ENCODE measurements at regions not wholly inside any gene's neighbourhood (a gene's known extent, or its start where the extent isn't known, plus 50 kb on each side); places are given as distances from the start of the nearest gene placed in this dataset.

- Histone ChIP-seq H3K27me3 (ENCODE audit: insufficient read depth, low read length, poor library complexity, severe bottlenecking) (no peaks in the 10 kb centered on the region), H3K9me3 (ENCODE audit: insufficient read depth, low read depth, low read length) (no peaks in the 10 kb centered on the region), H3K36me3 (ENCODE audit: insufficient read depth, low read length) (no peaks in the 10 kb centered on the region), H3K9ac (ENCODE audit: low read depth, low read length, poor library complexity, severe bottlenecking) (no peak overlapping the region), H3K4me2 (ENCODE audit: low read depth, low read length, poor library complexity, severe bottlenecking) (no peak overlapping the region), H4K20me1 (ENCODE audit: insufficient read depth, low read length, poor library complexity, severe bottlenecking) (no peaks in the 10 kb centered on the region), H3K79me2 (ENCODE audit: insufficient read depth, low read length) (no peaks in the 10 kb centered on the region), H3F3A (ENCODE audit: low read depth) (no peaks in the 10 kb centered on the region), H3K9me2 (replicated peaks; ENCODE audit: low read depth, low read length) (no peaks in the 10 kb centered on the region), H2AFZ (ENCODE audit: low read length) (no peak overlapping the region), H3K4me3 (ENCODE audit: low read length, poor library complexity, severe bottlenecking) (no peak overlapping the region), H3K4me1 (ENCODE audit: insufficient read depth, low read length, poor library complexity, severe bottlenecking) (peaks cover 23% of the 10 kb centered on the region)
- TF ChIP-seq EZH2phosphoT487 (IDR thresholded peaks at IDR 0.05; ENCODE audit: borderline replicate concordance) (no peak), CTCF (conservative IDR thresholded peaks at IDR 0.05; ENCODE audit: low read length) (no peak)
Measured at GRCh38 chr20:39698752-39699151, 736.6 kb downstream of the DHX35 start.

GRCh38 chr20:39691151-39691862 is 729.2 kb downstream of the DHX35 start:
- Histone ChIP-seq H3K4me3 (ENCODE audit: low read length, poor library complexity, severe bottlenecking) (no peak overlapping the region), H3K36me3 (ENCODE audit: insufficient read depth, low read length) (no peaks in the 10 kb centered on the region), H3K27me3 (ENCODE audit: insufficient read depth, low read length, poor library complexity, severe bottlenecking) (no peaks in the 10 kb centered on the region), H3K4me1 (ENCODE audit: insufficient read depth, low read length, poor library complexity, severe bottlenecking) (no peaks in the 10 kb centered on the region), H3K9me2 (replicated peaks; ENCODE audit: low read depth, low read length) (no peaks in the 10 kb centered on the region), H3K9ac (ENCODE audit: low read depth, low read length, poor library complexity, severe bottlenecking) (no peak overlapping the region), H3K4me2 (ENCODE audit: low read depth, low read length, poor library complexity, severe bottlenecking) (no peak overlapping the region), H3K79me2 (ENCODE audit: insufficient read depth, low read length) (no peaks in the 10 kb centered on the region), H4K20me1 (ENCODE audit: insufficient read depth, low read length, poor library complexity, severe bottlenecking) (no peaks in the 10 kb centered on the region), H2AFZ (ENCODE audit: low read length) (no peak overlapping the region), H3K9me3 (ENCODE audit: insufficient read depth, low read depth, low read length) (no peaks in the 10 kb centered on the region), H3F3A (ENCODE audit: low read depth) (no peaks in the 10 kb centered on the region)
- no peak for TF ChIP-seq CTCF (conservative IDR thresholded peaks at IDR 0.05; ENCODE audit: low read length)
- no peak for TF ChIP-seq EZH2phosphoT487 (IDR thresholded peaks at IDR 0.05; ENCODE audit: borderline replicate concordance)

GRCh38 chr20:39676857-39677391 is 714.8 kb downstream of the DHX35 start:
- Histone ChIP-seq H2AFZ (ENCODE audit: low read length) (no peak overlapping the region), H3K4me3 (ENCODE audit: low read length, poor library complexity, severe bottlenecking) (no peak overlapping the region), H3K27me3 (ENCODE audit: insufficient read depth, low read length, poor library complexity, severe bottlenecking) (no peaks in the 10 kb centered on the region), H3K36me3 (ENCODE audit: insufficient read depth, low read length) (no peaks in the 10 kb centered on the region), H3F3A (ENCODE audit: low read depth) (no peaks in the 10 kb centered on the region), H3K79me2 (ENCODE audit: insufficient read depth, low read length) (no peaks in the 10 kb centered on the region), H3K9ac (ENCODE audit: low read depth, low read length, poor library complexity, severe bottlenecking) (no peak overlapping the region), H3K4me2 (ENCODE audit: low read depth, low read length, poor library complexity, severe bottlenecking) (no peak overlapping the region), H3K4me1 (ENCODE audit: insufficient read depth, low read length, poor library complexity, severe bottlenecking) (peaks cover 16% of the 10 kb centered on the region), H3K9me3 (ENCODE audit: insufficient read depth, low read depth, low read length) (no peaks in the 10 kb centered on the region), H4K20me1 (ENCODE audit: insufficient read depth, low read length, poor library complexity, severe bottlenecking) (no peaks in the 10 kb centered on the region), H3K9me2 (replicated peaks; ENCODE audit: low read depth, low read length) (no peaks in the 10 kb centered on the region)
- TF ChIP-seq EZH2phosphoT487 (IDR thresholded peaks at IDR 0.05; ENCODE audit: borderline replicate concordance) (no peak), CTCF (conservative IDR thresholded peaks at IDR 0.05; ENCODE audit: low read length) (peak; percentile 71)
